Fibroblast of lung (primary cell): ENCODE measurements at regions not wholly inside any gene's neighbourhood (a gene's known extent, or its start where the extent isn't known, plus 50 kb on each side); places are given as distances from the start of the nearest gene placed in this dataset.

ENCODE experiments used
- EZH2 ChIP-seq: IDR thresholded peaks from 2 replicates; pipeline ENCODE4 v1.5.1; 2012; ENCODE audit warnings: low read length, control low read depth, mild to moderate bottlenecking; ENCODE audit errors: missing control alignments
- TF ChIP-seq, protein P1 (sequence below), 2 donors: IDR thresholded peaks in 1 of 2; conservative IDR thresholded peaks in 1 of 2; 1 replicate in 1 of 2; 2 replicates in 1 of 2; pipeline ENCODE4 v1.5.1; 2011 to 2012; ENCODE audit warnings: low read length in 2 of 2, control low read depth in 1 of 2, inconsistent platforms in 1 of 2, low read depth in 1 of 2, mild to moderate bottlenecking in 1 of 2

DNA sequence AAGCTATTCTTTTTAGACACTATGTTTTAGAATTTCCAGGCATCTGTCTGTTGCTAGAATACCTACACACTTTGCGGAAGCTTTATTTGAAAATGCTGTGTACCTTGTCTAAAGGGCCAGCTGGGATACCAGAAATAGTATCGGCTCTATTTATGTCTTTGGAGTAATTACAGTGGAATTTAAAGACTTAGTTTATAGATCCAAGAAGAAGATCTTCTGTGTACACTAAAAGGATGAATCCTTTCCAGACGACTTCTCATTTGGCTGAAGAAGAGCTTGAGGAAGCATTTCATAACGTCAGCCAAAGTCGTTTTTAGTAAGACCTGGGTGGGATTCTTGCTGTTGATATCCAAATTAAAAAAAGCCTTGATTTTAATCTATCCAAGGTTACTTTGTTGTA lies 365.9 kb downstream of the INHBA start:
- TF ChIP-seq, protein P1, sequence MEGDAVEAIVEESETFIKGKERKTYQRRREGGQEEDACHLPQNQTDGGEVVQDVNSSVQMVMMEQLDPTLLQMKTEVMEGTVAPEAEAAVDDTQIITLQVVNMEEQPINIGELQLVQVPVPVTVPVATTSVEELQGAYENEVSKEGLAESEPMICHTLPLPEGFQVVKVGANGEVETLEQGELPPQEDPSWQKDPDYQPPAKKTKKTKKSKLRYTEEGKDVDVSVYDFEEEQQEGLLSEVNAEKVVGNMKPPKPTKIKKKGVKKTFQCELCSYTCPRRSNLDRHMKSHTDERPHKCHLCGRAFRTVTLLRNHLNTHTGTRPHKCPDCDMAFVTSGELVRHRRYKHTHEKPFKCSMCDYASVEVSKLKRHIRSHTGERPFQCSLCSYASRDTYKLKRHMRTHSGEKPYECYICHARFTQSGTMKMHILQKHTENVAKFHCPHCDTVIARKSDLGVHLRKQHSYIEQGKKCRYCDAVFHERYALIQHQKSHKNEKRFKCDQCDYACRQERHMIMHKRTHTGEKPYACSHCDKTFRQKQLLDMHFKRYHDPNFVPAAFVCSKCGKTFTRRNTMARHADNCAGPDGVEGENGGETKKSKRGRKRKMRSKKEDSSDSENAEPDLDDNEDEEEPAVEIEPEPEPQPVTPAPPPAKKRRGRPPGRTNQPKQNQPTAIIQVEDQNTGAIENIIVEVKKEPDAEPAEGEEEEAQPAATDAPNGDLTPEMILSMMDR (conservative IDR thresholded peaks at IDR 0.05 in 1 of 2, IDR thresholded peaks at IDR 0.05 in 1 of 2; ENCODE audit: low read depth in 1 of 2, low read length in 2 of 2): no peak
- no peak for TF ChIP-seq EZH2
